ENCODE measurements at regions not wholly inside any gene's neighbourhood (a gene's known extent, or its start where the extent isn't known, plus 50 kb on each side); places are given as distances from the start of the nearest gene placed in this dataset.

DNA sequence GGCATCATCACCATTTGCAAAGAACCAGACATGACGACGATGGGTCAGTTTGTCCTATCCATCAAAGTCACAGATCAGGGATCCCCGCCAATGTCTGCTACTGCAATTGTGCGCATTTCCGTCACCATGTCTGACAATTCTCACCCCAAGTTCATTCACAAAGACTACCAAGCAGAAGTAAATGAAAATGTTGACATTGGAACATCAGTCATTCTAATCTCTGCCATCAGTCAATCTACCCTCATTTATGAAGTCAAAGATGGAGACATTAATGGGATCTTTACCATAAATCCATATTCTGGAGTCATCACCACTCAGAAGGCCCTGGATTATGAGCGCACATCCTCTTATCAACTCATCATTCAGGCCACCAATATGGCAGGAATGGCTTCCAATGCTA, 171.6 kb upstream of the MTNR1B start:
- DNase-seq (ENCODE audit: low spot score): no peak

DNA sequence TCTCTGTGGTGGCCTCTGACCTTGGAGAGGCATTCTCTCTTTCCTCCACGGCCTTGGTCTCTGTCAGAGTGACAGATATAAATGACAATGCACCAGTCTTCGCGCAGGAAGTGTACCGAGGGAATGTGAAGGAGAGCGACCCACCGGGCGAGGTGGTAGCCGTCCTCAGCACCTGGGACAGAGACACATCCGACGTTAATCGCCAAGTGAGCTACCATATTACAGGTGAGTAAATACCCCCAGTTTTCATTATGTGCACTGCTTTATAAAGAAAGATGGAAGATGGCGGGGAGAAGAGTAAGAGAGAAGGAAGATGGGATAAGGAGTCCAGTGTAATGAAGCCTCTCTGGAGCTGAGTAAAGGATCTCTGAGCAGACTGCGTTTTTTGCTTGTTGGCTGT, 167.8 kb upstream of the MTNR1B start:
- DNase-seq (ENCODE audit: low spot score): no peak

DNA sequence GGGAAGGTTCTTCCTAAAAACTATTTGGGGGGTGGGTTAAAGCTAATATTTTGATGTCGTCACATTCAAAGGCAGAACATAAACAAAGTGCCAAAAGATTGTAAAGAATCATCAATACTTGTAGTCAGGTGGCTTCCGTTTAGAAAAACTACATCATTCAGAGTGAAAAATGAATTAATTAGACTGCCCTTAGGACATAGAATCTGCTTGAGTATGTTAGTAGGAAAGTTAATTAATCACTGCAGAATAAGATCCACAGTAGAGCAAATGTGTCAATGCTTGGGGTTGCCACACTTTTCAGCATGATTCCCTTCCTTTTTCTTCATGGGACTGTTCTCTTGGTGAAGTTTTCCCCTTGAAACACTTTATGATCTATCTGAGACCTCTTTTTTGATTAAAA, 166.8 kb upstream of the MTNR1B start:
- DNase-seq (ENCODE audit: low spot score): no peak

DNA sequence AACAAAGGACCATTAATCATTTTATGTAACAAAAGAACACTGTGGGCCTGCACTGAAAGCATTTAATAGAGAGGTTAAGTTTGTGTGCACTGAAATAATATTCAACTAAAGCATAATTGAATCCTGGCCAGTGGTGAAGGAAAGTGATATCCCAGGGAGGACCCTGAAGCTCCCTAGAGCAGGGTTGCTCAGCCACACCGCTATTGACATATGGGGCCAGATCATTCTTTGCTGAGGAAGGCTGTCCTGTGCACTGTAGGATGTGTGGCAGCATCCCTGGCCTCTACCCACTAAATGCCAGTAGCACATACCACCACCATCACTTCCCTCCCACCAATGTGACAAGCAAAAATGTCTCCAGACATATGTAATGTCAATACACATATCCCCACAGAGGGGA, 166.1 kb upstream of the MTNR1B start:
- DNase-seq (ENCODE audit: low spot score): no peak

DNA sequence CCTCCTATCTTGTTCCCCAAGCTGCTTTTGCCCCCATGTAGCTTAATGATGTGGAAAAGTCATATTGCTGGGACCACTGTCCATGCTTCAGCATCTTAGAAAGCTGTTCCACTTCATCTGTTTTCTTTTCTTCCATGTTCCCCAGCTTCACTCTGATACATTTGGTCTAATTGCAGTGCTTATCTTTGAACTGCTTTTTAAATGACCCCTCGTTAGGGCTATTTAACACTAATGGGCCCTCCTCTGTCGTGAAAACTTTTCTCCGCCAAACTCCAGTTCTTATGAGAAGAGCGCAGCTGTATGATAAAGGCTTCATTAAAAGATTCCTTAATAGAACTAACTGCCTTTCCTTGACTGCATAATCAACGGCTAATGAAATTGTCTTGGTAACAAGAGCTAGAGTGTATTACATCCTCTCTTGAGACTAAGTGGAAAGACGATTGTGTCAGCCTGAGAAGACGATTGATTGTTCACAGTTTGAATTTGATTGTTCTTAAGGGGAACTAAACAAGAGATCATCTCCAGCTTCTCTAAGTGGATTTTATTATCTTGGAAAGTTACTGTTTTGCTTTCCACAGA, 165.0 kb upstream of the MTNR1B start:
- DNase-seq (ENCODE audit: low spot score): no peak

DNA sequence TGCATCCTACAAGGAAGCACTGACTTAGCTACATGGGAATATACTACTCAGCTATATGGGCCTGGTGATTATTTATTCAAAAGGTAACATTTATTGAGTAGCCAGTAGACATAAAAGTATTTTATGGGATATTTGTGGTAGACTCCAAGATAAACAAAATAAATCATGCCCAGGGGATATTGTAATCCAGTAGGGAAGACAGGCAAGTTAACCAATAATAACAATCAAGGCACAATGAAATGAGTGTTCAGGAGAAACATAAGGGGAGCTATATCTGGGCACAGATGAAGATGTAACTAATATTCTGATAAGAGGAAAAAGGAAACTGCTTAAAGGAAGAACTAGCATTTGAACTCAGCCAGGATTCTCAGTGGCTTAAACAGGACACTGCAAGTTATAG, 161.4 kb upstream of the MTNR1B start:
- DNase-seq (ENCODE audit: low spot score): no peak

DNA sequence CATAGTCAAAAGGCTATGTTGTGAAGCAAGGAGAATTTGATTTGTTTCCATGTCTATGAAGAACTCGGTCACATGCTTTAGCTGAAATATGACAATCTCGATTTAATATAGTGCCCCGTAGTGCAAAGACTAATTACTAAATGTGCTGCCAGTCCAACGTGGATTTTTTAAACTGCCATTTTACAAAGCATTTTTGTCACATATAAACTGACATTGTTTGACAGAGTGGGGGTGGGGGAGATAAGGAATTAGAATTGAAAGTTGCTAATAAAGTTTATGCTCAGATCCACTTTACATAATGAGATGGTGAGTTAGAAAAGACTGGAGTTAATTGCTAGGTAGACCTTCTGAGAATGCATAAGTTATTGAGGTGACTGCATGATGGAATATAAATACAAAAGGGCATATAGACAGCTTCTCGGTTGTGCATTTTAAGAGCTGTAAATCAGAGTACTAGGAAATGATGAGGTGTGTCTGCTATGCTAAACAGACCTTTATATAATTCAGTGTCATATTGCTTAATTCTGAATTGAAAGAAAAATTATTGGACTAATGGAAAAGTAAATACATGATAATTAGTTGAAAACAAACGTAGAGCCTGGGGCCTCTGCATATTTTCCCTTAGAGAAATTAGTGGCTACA, 158.9 kb upstream of the MTNR1B start:
- no peak for DNase-seq (ENCODE audit: low spot score)

DNA sequence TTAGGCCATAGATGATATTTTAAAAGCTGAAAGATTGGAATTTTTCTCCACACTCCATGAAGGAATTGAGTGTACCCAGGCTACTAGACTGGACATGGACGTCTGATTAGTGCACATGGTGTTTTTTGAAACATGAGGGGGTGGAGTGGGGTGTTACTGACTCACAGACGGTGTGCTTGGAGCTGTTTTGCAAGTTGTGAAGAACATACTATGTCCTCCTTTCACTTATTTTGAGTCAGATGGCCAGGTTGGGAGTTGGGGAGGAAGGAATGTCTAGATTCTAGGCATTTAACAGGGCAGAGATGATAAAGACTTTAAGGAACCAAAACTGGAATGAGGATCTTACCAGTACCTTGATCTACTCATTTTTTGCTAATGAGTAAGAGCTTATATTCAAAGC, 158.1 kb upstream of the MTNR1B start:
- no peak for DNase-seq (ENCODE audit: low spot score)

DNA sequence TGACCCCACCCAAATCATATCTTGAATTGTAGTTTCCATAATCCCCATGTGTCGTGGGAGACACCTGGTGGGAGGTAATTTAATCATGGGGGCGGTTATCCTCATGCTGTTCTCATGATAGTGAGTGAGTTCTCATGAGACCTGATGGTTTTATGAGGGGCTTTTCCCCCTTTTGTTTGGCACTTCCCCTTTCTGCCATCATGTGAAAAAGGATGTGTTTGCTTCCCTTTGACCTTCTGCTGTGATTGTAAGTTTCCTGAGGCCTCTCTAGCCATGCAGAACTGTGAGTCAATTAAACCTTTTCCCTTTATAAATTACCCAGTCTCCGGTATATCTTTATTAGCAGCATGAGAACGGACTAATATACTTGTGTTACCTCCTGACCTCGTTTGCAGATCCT, 156.6 kb upstream of the MTNR1B start:
- DNase-seq (ENCODE audit: low spot score): no peak

DNA sequence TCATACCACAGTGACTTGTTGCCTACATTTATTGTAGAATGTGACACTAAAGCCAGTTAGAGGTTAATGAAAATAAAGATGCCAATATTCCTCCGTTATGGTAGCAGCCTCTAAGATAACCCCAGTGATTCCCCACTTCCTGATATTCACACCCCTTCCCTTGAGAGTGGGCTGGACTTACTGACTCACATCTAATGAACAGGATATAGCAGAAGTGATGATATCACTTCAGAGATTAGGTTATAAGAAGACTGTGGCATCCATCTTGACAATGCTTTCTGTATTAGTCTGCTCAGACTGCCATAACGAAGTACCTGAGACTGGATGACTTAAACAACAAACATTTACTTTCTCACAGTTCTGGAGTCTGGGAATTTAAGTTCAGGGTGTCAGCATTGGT, 149.6 kb upstream of the MTNR1B start:
- DNase-seq (ENCODE audit: low spot score): no peak

DNA sequence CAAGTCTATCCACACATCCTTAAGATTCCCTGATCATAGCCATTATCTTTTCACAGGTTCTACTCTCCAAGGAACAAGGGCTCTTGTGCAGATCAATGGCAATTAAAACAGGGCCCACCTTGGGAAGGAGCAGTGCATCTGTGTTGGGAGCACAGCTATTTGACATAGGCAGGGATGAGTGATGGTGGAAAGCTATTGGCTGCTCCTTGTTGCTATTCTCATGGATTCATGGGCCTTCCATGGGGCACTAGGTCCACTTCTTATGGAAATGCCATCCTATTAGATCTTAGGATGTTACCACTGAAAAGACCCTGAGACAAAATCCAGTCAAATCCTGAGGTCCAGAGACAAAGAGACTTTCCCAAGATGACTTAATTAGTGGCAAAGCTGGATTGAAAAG, 148.6 kb upstream of the MTNR1B start:
- no peak for DNase-seq (ENCODE audit: low spot score)

DNA sequence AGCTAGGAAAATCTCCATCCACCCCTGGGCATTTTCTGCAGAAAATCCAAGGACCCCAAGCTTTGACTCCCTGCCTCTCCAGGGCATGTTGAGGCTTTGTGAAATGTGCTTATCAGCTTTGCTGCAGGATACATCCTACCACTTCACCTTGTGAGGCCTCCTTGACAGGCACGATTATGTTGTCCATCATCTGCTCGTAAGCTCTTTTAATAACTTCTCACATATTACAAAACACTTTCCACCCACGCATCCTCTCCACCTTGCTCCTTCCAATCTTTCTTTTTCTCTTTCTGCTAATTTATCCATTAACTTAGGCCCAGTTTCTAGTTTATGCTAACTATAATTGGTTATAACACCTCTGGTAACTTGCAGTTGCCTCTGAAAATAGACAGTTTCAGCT, 147.0 kb upstream of the MTNR1B start:
- no peak for DNase-seq (ENCODE audit: low spot score)

DNA sequence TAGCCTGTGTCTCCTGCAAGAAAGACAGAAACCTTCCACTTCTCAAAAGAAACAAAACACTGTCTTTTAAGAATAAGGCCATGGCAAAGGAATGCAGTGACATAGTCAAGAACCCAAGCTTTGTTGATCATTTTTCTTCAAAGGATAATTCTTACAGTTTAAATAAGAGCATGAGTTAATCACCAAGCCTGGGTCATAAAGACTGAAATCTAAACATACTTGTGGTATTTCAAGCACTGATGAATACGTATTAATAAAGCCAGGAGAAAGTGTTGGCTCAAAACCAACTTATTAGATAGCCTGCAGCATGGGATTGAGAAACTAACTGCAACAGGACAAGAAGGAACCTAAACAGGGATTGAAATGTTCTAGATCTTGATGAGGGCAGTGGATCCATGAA, 143.3 kb upstream of the MTNR1B start:
- no peak for DNase-seq (ENCODE audit: low spot score)

DNA sequence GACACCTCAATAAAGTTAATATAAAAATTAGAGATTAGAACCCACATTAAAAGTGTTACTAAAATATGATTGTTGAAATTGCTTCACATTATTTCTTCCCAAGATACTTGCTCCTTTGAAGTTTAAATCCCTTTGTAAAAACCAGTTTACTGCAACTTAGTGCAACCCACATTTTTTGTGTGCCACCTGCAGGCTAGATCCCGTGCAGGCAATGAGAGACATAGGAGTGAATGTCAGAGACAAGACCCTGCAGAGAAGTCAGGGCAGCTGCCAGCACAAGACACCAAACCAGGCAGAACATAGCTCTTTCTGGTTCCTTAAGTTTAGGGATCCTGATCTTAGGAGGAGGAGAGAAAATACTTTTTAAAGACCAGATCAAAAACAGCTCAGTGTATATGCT, 142.8 kb upstream of the MTNR1B start:
- no peak for DNase-seq (ENCODE audit: low spot score)

DNA sequence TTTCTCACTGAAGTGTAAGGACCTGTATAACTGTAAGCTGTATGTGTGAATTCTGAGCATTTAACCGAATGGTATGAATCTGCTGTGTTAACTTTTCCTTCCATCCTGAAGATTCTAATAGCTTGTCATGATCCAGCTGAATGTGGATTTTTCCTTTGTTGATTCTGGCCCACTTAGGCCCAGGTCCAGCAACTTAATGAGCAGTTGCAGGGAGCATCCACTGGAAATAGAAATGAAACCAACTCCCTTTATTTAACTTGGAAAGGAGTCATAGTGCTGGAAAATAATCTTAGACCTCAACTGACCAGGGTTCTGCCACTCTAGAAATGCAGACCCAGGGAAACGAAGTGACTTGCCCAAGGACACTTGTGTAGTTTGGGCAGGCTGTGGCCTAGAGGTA, 142.3 kb upstream of the MTNR1B start:
- no peak for DNase-seq (ENCODE audit: low spot score)

DNA sequence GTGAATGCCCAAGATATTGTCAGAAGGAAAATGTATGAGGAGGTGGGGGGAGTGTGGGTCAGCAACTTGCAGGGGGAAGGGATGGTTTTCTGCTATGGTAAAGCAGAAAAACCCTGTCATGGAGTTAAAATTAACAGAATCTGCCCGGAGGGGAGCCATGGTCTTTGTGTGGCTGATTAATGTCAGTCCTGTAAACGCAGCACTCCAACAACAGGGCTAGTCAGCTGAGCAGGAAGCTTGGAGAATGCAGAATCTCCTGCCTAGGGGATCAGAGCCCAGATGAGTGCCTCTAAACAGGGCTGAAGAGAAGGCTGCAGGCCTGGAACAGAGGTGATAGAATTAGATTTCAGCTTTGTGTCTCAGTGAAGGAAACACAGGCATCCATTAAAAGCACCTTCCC, 140.9 kb upstream of the MTNR1B start:
- no peak for DNase-seq (ENCODE audit: low spot score)

DNA sequence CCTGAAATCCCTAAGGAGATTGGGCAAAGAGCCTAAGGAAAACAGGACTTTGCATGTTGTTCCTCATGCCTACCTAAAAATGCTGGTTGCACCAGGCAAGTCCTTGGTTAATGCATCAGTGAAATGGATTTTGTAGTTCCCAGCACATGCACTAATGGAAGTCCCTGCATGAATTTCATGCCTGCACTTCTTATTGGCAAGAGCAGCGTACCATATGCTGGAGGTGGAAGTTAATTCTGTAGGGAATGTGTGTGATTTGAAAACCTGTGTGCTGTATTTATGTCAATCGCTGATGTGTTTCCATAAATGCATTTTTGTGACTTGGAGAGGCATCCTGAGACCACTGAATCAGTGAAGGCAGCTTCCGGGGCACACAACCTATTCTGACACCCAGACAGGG, 140.3 kb upstream of the MTNR1B start:
- DNase-seq (ENCODE audit: low spot score): no peak

DNA sequence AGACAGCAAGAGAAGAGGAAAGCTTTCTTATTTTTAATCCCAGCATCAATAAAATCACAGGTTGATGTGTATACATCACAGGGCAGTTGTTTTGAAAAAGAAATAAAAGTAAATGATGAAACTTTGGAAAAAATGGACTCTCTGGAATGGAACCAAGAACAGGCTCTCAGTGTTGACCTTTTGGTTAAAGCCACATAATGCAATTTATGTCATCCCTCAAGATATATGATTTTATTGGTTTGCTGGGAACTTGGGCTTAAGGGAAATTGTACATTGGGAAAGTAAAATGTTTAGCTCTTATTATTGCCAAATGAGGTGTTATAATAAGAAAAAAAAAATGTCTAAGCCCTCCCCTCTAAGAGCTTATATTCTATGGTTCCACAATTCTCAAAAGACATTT, 139.8 kb upstream of the MTNR1B start:
- no peak for DNase-seq (ENCODE audit: low spot score)

DNA sequence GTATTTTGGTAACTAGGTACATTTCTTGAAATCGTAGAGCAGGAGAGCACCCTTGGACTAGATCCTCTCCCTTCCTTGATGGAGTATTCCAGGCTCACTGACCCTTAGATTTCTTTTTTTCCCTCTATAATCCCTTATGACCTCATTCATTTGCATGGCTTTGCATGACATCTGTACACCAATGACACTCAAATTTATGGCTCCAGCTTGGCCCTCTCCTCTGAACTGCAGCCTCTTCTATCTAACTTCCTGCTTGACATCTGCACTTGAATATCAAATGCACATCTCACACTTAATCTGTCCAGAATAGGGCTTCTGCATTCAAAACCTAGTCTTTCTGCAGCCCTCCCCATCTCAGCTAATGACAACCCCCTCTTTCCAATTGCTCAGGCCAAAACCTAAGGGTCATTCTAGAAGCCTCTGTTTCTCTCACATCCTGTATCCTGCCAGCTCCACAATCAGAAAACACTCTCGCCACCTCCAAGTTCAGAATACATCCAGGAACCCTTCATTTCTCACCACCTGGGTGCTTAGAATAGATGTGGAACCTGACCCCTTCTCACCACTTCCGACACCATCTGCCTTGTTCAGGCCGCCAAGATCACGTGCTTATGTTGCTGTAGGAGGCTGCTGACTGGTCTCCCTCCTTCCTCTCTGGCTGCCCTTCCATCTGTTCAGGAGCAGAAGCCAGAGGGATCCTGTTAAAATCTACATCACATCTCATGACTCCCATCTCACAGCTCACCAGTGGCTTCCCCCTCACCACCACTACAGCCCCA, 138.9 kb upstream of the MTNR1B start:
- DNase-seq (ENCODE audit: low spot score): no peak

DNA sequence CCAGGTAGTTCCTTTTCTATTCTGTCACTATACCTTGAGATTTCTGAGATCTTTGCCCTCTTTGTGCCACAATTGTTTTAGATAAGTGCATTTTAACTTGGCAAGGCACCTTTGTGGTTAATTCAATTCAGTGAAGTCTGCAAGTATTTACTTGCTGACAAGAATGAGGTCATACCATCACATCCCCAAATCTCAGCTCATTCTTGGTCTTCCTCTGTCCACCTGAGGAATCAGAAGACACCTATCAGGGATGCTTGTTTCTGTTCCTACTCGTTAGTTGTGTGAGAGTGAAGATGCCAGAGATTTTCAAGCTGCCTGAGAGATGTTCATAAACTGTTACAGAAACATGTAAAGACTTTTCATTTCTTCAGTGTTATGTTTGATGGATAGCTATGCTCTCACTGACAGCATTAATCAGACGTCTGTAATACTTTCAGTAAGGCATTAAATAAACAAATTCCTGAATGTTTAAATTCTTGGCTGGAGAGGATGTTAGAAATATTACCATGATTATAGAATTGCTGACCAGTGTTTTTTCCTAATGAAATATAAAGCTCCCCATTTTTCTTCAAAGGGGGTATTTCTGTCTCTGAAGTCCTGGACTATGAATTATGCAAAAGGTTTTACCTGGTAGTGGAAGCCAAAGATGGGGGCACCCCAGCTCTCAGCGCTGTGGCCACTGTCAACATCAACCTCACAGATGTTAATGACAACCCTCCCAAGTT, 135.0 kb upstream of the MTNR1B start:
- no peak for DNase-seq (ENCODE audit: low spot score)

DNA sequence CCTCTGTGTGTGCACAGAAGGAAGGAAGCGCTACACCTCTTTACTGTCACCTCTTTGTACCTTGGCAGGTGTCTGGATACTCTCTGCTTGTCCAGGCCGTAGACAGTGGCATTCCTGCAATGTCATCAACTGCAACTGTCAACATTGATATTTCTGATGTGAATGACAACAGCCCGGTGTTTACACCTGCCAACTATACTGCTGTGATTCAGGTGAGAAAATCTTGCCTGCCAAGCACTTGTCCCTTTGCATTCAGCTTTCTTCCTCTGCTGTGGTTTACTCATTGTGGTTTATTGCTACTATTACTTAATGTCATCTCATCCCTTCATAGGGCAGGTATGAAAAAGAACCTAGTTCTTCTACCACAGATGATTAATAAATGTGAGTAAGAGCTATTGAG, 131.9 kb upstream of the MTNR1B start:
- DNase-seq (ENCODE audit: low spot score): no peak

DNA sequence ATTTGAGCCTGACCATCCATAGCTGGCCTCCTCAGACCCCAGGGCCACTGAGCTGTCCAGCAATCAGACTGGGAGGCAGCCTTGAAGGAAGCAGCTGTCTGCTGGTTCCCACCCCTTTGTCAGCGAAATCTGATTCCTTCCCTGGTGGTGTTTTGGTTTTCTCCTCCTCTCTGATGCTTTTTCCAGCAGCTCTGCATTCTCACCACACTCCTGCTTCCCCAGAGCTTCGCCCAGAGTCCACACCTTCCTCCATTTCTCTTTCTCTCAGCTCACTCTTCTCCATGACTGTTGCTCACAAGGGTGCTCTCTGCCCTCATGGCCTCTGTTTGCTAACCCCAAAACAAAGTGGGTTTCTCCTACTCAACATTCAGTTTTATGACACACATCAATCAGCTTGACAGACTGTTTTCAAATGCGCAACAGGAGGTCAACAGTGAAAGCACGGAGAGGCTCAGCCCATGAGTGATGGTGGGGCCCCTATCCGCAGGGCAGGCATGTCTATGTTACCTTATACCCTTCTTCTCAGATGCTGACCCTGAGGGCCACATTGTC, 130.6 kb upstream of the MTNR1B start:
- no peak for DNase-seq (ENCODE audit: low spot score)

DNA sequence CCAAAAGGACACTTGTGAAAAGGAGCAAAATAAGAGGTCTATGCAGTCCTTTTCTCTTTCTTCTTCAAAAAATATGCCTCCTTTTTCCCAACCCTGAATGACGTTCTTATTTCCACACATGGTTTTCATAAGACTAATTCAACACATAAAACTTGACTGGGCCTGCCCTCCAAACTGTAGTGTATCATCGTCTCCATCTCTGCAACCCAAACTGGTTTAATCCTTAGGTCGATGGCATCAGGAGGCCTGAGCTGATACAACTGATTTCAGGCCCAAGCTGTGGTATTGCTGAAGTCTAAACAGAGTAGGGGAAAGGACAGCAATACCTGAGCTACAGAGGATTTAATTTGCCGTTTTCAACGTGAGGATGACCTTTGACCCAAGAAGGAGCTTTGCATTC, 130.0 kb upstream of the MTNR1B start:
- no peak for DNase-seq (ENCODE audit: low spot score)

All from left forelimb (tissue), 1 donor.